MM.1S (cell line): ENCODE measurements at regions not wholly inside any gene's neighbourhood (a gene's known extent, or its start where the extent isn't known, plus 50 kb on each side); places are given as distances from the start of the nearest gene placed in this dataset.

Experiments
- EZH2 ChIP-seq: fragments of 300-600 bp; sonication (generic); optimal IDR thresholded peaks from 2 replicates; pipeline ENCODE3; 2017; ENCODE audit warnings: low read depth, mild to moderate bottlenecking, antibody characterized with exemption, low read length, mixed read lengths
- TF ChIP-seq, protein P1 (sequence below): fragments of 300-600 bp; sonication (generic); IDR thresholded peaks from 2 replicates; pipeline ENCODE4 v1.5.1; 2016; ENCODE audit warnings: antibody characterized with exemption, low read length, mixed read lengths

DNA sequence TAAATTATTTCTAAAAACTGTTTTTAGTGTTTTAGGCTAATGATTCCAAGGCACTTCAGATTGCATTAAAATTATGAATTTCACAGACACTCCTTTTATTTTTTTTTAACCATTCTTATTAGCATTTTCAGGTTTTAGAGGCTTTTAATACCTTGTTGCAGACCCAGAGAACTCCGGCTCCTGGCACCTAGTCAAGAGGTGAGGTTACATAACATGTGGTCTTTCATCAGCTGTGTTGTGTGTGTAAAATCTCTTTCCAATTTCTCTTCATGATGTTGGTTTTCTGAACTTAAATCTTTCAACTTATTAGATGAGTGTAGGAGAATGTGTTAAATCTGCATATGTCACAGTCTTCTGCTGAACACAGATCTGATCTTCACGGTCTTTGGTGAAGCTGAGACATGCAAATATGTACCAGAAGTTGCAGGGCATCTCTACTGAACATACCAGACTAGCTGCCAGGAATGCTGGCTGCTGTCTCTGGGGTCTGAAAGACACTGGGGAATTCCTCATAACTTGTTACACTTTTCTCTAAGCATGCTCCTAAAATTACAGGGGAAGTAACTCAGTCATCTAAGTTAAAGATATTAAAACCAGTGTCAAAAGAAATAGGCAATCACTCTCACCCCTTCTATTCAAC lies 1165.3 kb downstream of the EFNB2 start:
- TF ChIP-seq, protein P1, sequence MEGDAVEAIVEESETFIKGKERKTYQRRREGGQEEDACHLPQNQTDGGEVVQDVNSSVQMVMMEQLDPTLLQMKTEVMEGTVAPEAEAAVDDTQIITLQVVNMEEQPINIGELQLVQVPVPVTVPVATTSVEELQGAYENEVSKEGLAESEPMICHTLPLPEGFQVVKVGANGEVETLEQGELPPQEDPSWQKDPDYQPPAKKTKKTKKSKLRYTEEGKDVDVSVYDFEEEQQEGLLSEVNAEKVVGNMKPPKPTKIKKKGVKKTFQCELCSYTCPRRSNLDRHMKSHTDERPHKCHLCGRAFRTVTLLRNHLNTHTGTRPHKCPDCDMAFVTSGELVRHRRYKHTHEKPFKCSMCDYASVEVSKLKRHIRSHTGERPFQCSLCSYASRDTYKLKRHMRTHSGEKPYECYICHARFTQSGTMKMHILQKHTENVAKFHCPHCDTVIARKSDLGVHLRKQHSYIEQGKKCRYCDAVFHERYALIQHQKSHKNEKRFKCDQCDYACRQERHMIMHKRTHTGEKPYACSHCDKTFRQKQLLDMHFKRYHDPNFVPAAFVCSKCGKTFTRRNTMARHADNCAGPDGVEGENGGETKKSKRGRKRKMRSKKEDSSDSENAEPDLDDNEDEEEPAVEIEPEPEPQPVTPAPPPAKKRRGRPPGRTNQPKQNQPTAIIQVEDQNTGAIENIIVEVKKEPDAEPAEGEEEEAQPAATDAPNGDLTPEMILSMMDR = no peak
- no peak for TF ChIP-seq EZH2
